ENCODE measurements at regions not wholly inside any gene's neighbourhood (a gene's known extent, or its start where the extent isn't known, plus 50 kb on each side); places are given as distances from the start of the nearest gene placed in this dataset.
A peak's percentile ranks its signal among the peaks of the same experiment; 100 is the strongest.

- DNase-seq (ENCODE audit: extremely low spot score, insufficient read length, low read depth) (no peak), FAIRE-seq (no peak)
These were observed 424.6 kb downstream of the SHQ1 start for GRCh38 chr3:72423643-72424042.

GRCh38 chr3:72421786-72422185, 426.5 kb downstream of the SHQ1 start:
- DNase-seq (ENCODE audit: extremely low spot score, insufficient read length, low read depth) (no peak), FAIRE-seq (no peak)

- no peak for FAIRE-seq
- no peak for DNase-seq (ENCODE audit: extremely low spot score, insufficient read length, low read depth)
These were observed 427.1 kb downstream of the SHQ1 start for GRCh38 chr3:72421126-72421525.

- no peak for FAIRE-seq
- no peak for DNase-seq (ENCODE audit: extremely low spot score, insufficient read length, low read depth)
These were observed 429.4 kb downstream of the SHQ1 start for GRCh38 chr3:72418856-72419255.

GRCh38 chr3:72418244-72418643, 430.0 kb downstream of the SHQ1 start:
- DNase-seq (ENCODE audit: extremely low spot score, insufficient read length, low read depth): no peak
- FAIRE-seq: no peak

GRCh38 chr3:72414481-72415016, 433.7 kb downstream of the SHQ1 start:
- DNase-seq (ENCODE audit: extremely low spot score, insufficient read length, low read depth) (no peak), FAIRE-seq (no peak)

GRCh38 chr3:72413228-72413627, 435.0 kb downstream of the SHQ1 start:
- DNase-seq (ENCODE audit: extremely low spot score, insufficient read length, low read depth): no peak
- FAIRE-seq: peak; percentile 44

GRCh38 chr3:72412340-72412956, 435.8 kb downstream of the SHQ1 start:
- FAIRE-seq: no peak
- DNase-seq (ENCODE audit: extremely low spot score, insufficient read length, low read depth): no peak

- FAIRE-seq (no peak), DNase-seq (ENCODE audit: extremely low spot score, insufficient read length, low read depth) (no peak)
These were observed 436.4 kb downstream of the SHQ1 start for GRCh38 chr3:72411843-72412242.

- DNase-seq (ENCODE audit: extremely low spot score, insufficient read length, low read depth): no peak
- no peak for FAIRE-seq
These were observed 437.1 kb downstream of the SHQ1 start for GRCh38 chr3:72411126-72411525.

GRCh38 chr3:72408983-72409779, 439.1 kb downstream of the SHQ1 start:
- no peak for FAIRE-seq
- DNase-seq (ENCODE audit: extremely low spot score, insufficient read length, low read depth): no peak

- DNase-seq (ENCODE audit: extremely low spot score, insufficient read length, low read depth): no peak
- no peak for FAIRE-seq
These were observed 440.5 kb downstream of the SHQ1 start for GRCh38 chr3:72407766-72408165.

- DNase-seq (ENCODE audit: extremely low spot score, insufficient read length, low read depth) (no peak), FAIRE-seq (peak; percentile 26)
These were observed 442.2 kb downstream of the SHQ1 start for GRCh38 chr3:72405943-72406566.

GRCh38 chr3:72401005-72401545, 447.2 kb downstream of the SHQ1 start:
- DNase-seq (ENCODE audit: extremely low spot score, insufficient read length, low read depth) (no peak), FAIRE-seq (no peak)

- DNase-seq (ENCODE audit: extremely low spot score, insufficient read length, low read depth) (no peak), FAIRE-seq (no peak)
These were observed 449.5 kb downstream of the SHQ1 start for GRCh38 chr3:72398781-72399180.

GRCh38 chr3:72397586-72397985, 450.7 kb downstream of the SHQ1 start:
- DNase-seq (ENCODE audit: extremely low spot score, insufficient read length, low read depth) (no peak), FAIRE-seq (no peak)

- FAIRE-seq: no peak
- DNase-seq (ENCODE audit: extremely low spot score, insufficient read length, low read depth): no peak
These were observed 451.3 kb downstream of the SHQ1 start for GRCh38 chr3:72396899-72397298.

GRCh38 chr3:72395776-72396311, 452.4 kb downstream of the SHQ1 start:
- no peak for FAIRE-seq
- DNase-seq (ENCODE audit: extremely low spot score, insufficient read length, low read depth): no peak

GRCh38 chr3:72393455-72393854, 454.8 kb downstream of the SHQ1 start:
- DNase-seq (ENCODE audit: extremely low spot score, insufficient read length, low read depth) (no peak), FAIRE-seq (peak; percentile 44)

GRCh38 chr3:72391659-72392058, 456.6 kb downstream of the SHQ1 start:
- no peak for FAIRE-seq
- no peak for DNase-seq (ENCODE audit: extremely low spot score, insufficient read length, low read depth)

Data from GM18507 (cell line).